ENCODE measurements at regions not wholly inside any gene's neighbourhood (a gene's known extent, or its start where the extent isn't known, plus 50 kb on each side); places are given as distances from the start of the nearest gene placed in this dataset.

GRCh38 chr13:22141716-22142115 lies 470.8 kb downstream of the FGF9 start:
- Histone ChIP-seq H2AK9ac (replicated peaks; ENCODE audit: low read depth, low read length, poor library complexity) (no peak overlapping the region), H3K14ac (replicated peaks; ENCODE audit: low read depth, low read length) (no peak overlapping the region), H3K9ac (ENCODE audit: low read depth, low read length) (no peak overlapping the region), H2BK15ac (ENCODE audit: low read depth, low read length) (no peak overlapping the region), H4K8ac (ENCODE audit: low read depth in 2 of 2, low read length in 2 of 2) (no peak overlapping the region), H3K9me1 (ENCODE audit: insufficient read depth, low read length) (no peaks in the 10 kb centered on the region), H3K4me3 (ENCODE audit: insufficient read depth, low read depth, low read length) (no peak overlapping the region), H2AFZ (replicated peaks; ENCODE audit: low read length, poor library complexity) (no peak overlapping the region), H4K20me1 (ENCODE audit: insufficient read depth, low read length) (no peaks in the 10 kb centered on the region), H4K91ac (ENCODE audit: insufficient read depth, low read depth, low read length) (no peak overlapping the region), H2BK5ac (ENCODE audit: low read depth, low read length, poor library complexity, severe bottlenecking) (no peak overlapping the region), H3K36me3 (ENCODE audit: control insufficient read depth, insufficient read depth, low read length) (no peaks in the 10 kb centered on the region), H4K5ac (ENCODE audit: low read depth, low read length) (no peak overlapping the region), H3K27ac (ENCODE audit: insufficient read depth, low read length) (no peak overlapping the region), H2BK120ac (ENCODE audit: low read depth, low read length) (no peak overlapping the region), H3K56ac (ENCODE audit: extremely low read depth, insufficient read depth, low read length) (no peak overlapping the region), H3K18ac (ENCODE audit: low read depth, low read length) (no peak overlapping the region; the same call in 1 of the 2 replicates), H3K23ac (ENCODE audit: low read depth, low read length) (no peak overlapping the region), H3K4me2 (ENCODE audit: low read depth, low read length) (no peak overlapping the region), H3K4me1 (ENCODE audit: control insufficient read depth, insufficient read depth, low read length) (no peaks in the 10 kb centered on the region), H3K4ac (ENCODE audit: low read depth, low read length) (no peak overlapping the region), H3K9me3 (ENCODE audit: control insufficient read depth, insufficient read depth, low read length) (no peaks in the 10 kb centered on the region), H3K79me1 (ENCODE audit: low read depth in 1 of 2, low read length in 2 of 2) (no peaks in the 10 kb centered on the region), H2BK20ac (ENCODE audit: low read depth, low read length) (no peak overlapping the region), H3K27me3 (ENCODE audit: control insufficient read depth, insufficient read depth, low read length) (peaks cover 5% of the 10 kb centered on the region), H2AK5ac (ENCODE audit: low read depth, low read length) (no peak overlapping the region)
- DNase-seq (no peak), ATAC-seq (ENCODE audit: low read depth) (no peak)
- CTCF ChIA-PET = no interaction called here
- WGBS, 2 experiments (ENCODE audit: extremely low coverage in 2 of 2, insufficient read length in 1 of 2) = no CpG with 5 or more reads among the region's 1 CpG
- TF ChIP-seq MAZ (IDR thresholded peaks at IDR 0.05; ENCODE audit: borderline replicate concordance, low read depth, low read length) (no peak), FOS (IDR thresholded peaks at IDR 0.05; ENCODE audit: low read depth, low read length) (no peak), MAFK (IDR thresholded peaks at IDR 0.05; ENCODE audit: low read depth, low read length) (no peak), CHD1 (IDR thresholded peaks at IDR 0.05; ENCODE audit: low read depth, low read length) (no peak), ELK1 (IDR thresholded peaks at IDR 0.05; ENCODE audit: borderline replicate concordance, low read depth, low read length) (no peak), BHLHE40 (IDR thresholded peaks at IDR 0.05; ENCODE audit: low read depth, low read length) (no peak), POLR2A (IDR thresholded peaks at IDR 0.05; ENCODE audit: low read depth, low read length) (no peak), RCOR1 (IDR thresholded peaks at IDR 0.05; ENCODE audit: insufficient replicate concordance, low read length) (no peak), CTCF (conservative IDR thresholded peaks at IDR 0.05; ENCODE audit: low read depth, low read length) (no peak), NFE2L2 (IDR thresholded peaks at IDR 0.05; ENCODE audit: low read depth, low read length) (no peak), USF2 (IDR thresholded peaks at IDR 0.05; ENCODE audit: low read depth, low read length) (no peak), RAD21 (IDR thresholded peaks at IDR 0.05; ENCODE audit: low read length) (no peak)
- intact Hi-C loops (cut with micrococcal nuclease) (no loop called here), dilution Hi-C loops (cut with HindIII; ENCODE audit: low sequenced_read_pairs, unreplicated experiment) (no loop called here), in situ Hi-C loops (cut with MboI; ENCODE audit: low sequenced_read_pairs) (no loop called here)
- POLR2A ChIA-PET (ENCODE audit: unreplicated experiment) = no interaction called here
- BruUV-seq (replicated peaks) = no TSS peak
